Adrenal gland (tissue), 9 donors: ENCODE measurements at regions not wholly inside any gene's neighbourhood (a gene's known extent, or its start where the extent isn't known, plus 50 kb on each side); places are given as distances from the start of the nearest gene placed in this dataset.

ENCODE experiments used
- DNase-seq, 7 donors: peaks; one replicate each; pipeline ENCODE4 v3.0.0-alpha.2; 2019 to 2020
- H3K27ac ChIP-seq, 5 donors: fragments of 200-600 bp; sonication (generic) in 4 of 5; 1 replicate in 3 of 5; 2 replicates in 2 of 5; pipeline versions ENCODE4 v1.5.1 to v1.8.0; 2016 to 2020; ENCODE audit warnings: mild to moderate bottlenecking in 1 of 5
- H3K27me3 ChIP-seq: fragments of 200-600 bp; 2 replicates; pipeline ENCODE4 v1.8.0; 2021
- H3K36me3 ChIP-seq, 2 donors: fragments of 200-600 bp; replicated peaks in 1 of 2; 1 replicate in 1 of 2; 2 replicates in 1 of 2; pipeline versions ENCODE4 v1.5.1 to v1.8.0; 2018 to 2022
- H3K4me1 ChIP-seq, 2 donors: fragments of 200-600 bp; replicated peaks in 1 of 2; 1 replicate in 1 of 2; 2 replicates in 1 of 2; pipeline versions ENCODE4 v1.5.1 to v1.8.0; 2018 to 2021
- H3K4me3 ChIP-seq, 4 donors: fragments of 200-600 bp; sonication (generic) in 3 of 4; one replicate each; pipeline ENCODE4 v1.5.1; 2016 to 2018
- H3K9me3 ChIP-seq, 3 donors: fragments of 200-600 bp; sonication (generic) in 1 of 3; replicated peaks in 1 of 3; 1 replicate in 2 of 3; 2 replicates in 1 of 3; pipeline versions ENCODE4 v1.5.1 to v1.8.0; 2016 to 2021
- CTCF ChIP-seq, 6 experiments: fragments of 450-650 bp in 4 of 6; fragments of 200-600 bp in 2 of 6; sonication (generic) in 1 of 6; IDR thresholded peaks; 1 replicate in 5 of 6; 2 replicates in 1 of 6; pipeline versions ENCODE4 v1.5.1 to v1.8.0; 2016 to 2021; ENCODE audit warnings: antibody characterized with exemption in 6 of 6, mild to moderate bottlenecking in 2 of 6, moderate library complexity in 1 of 6
- POLR2A ChIP-seq, 2 donors: fragments of 450-650 bp; IDR thresholded peaks; one replicate each; pipeline ENCODE4 v1.6.1; 2017; ENCODE audit warnings: antibody characterized with exemption in 2 of 2, mild to moderate bottlenecking in 2 of 2, moderate library complexity in 1 of 2
- WGBS, 4 donors: extraction: QIAGEN DNeasy Blood & Tissue Kit in 2 of 4; methylation state at CpG; one replicate each; pipeline versions ENCODE4 v1.1.5 to v1.1.7; 2013 to 2017; 5-methylcytosine and 5-hydroxymethylcytosine counted together
- intact Hi-C, 2 donors: fragments of 100-400 bp; cut with DNase I; formaldehyde crosslinking; loops; one replicate each; pipeline versions ENCODE4 v1.14.1 to v1.15.0; 2022 to 2023
- donor health status: healthy with polysubstance abuse.
- donor health status: Bipolar disorder and iron deficiency.
- donor health status: DM: yes; HTN: yes; CAD: no.
- donor health status: DM: no; HTN: no; CAD: no.
- donor health status: DM: no; HTN: no; CAD: no.

- intact Hi-C loops, result no loop called here
- Histone ChIP-seq H3K4me3 (no peak overlapping the region), H3K9me3 (peaks cover 0 to 5% (median 0%) of the 10 kb centered on the region in 3 donors), H3K36me3 (no peaks in the 10 kb centered on the region), H3K27ac (peak overlapping the region in 2 of 5 donors; percentile 52 to 54), H3K27me3 (no peaks in the 10 kb centered on the region), H3K4me1 (peaks cover 6 to 14% of the 10 kb centered on the region in 2 donors)
- DNase-seq, result peak in 4 of 7 donors; percentile 33 to 62 (median 42)
- WGBS, 4 donors, result 37 to 49% (median 46%) methylated on average over 10 of the region's 10 CpGs
- no peak for TF ChIP-seq POLR2A (IDR thresholded peaks at IDR 0.05)
- no peak for TF ChIP-seq CTCF (IDR thresholded peaks at IDR 0.05)
Measured at GRCh38 chr14:50018201-50018932, 98.0 kb downstream of the VCPKMT start.

- intact Hi-C loops, result no loop called here
- no peak for DNase-seq
- no peaks in the 10 kb centered on the region for H3K36me3 ChIP-seq
- H3K27ac ChIP-seq, result peak overlapping the region in 2 of 5 donors; percentile 52 to 54
- TF ChIP-seq POLR2A (IDR thresholded peaks at IDR 0.05), result no peak
- no peak for TF ChIP-seq CTCF (IDR thresholded peaks at IDR 0.05)
- no peak overlapping the region for H3K4me3 ChIP-seq
- H3K9me3 ChIP-seq, result peaks cover 0 to 5% (median 0%) of the 10 kb centered on the region in 3 donors
- WGBS, 4 donors, result 53 to 64% (median 58%) methylated on average over 2 of the region's 2 CpGs
- peaks cover 6 to 18% of the 10 kb centered on the region in 2 donors for H3K4me1 ChIP-seq
- no peaks in the 10 kb centered on the region for H3K27me3 ChIP-seq
Measured at GRCh38 chr14:50018933-50019210, 97.5 kb downstream of the VCPKMT start.

- no peaks in the 10 kb centered on the region for H3K36me3 ChIP-seq
- no peak overlapping the region for H3K4me3 ChIP-seq
- no peak for TF ChIP-seq CTCF (IDR thresholded peaks at IDR 0.05)
- no peak for TF ChIP-seq POLR2A (IDR thresholded peaks at IDR 0.05)
- H3K4me1 ChIP-seq, result peaks cover 6 to 20% of the 10 kb centered on the region in 2 donors
- peaks cover 0 to 5% (median 0%) of the 10 kb centered on the region in 3 donors for H3K9me3 ChIP-seq
- H3K27ac ChIP-seq, result peak overlapping the region in 1 of 5 donors; percentile 13
- H3K27me3 ChIP-seq, result no peaks in the 10 kb centered on the region
- intact Hi-C loops, result no loop called here
- DNase-seq, result no peak
Measured at GRCh38 chr14:50020184-50020583, 96.2 kb downstream of the VCPKMT start.

- peaks cover 0 to 5% (median 0%) of the 10 kb centered on the region in 3 donors for H3K9me3 ChIP-seq
- H3K4me1 ChIP-seq, result peaks cover 6 to 20% of the 10 kb centered on the region in 2 donors
- TF ChIP-seq POLR2A (IDR thresholded peaks at IDR 0.05) (no peak), CTCF (IDR thresholded peaks at IDR 0.05) (no peak)
- peak in 2 of 7 donors; percentile 41 to 52 for DNase-seq
- H3K27ac ChIP-seq, result peak overlapping the region in 1 of 5 donors; percentile 13
- no peaks in the 10 kb centered on the region for H3K27me3 ChIP-seq
- H3K36me3 ChIP-seq, result no peaks in the 10 kb centered on the region
- no peak overlapping the region for H3K4me3 ChIP-seq
- intact Hi-C loops, result no loop called here
Measured at GRCh38 chr14:50020799-50021198, 95.6 kb downstream of the VCPKMT start.
